DMS 273 (cell line): ENCODE measurements at regions not wholly inside any gene's neighbourhood (a gene's known extent, or its start where the extent isn't known, plus 50 kb on each side); places are given as distances from the start of the nearest gene placed in this dataset.
"Not testable (repeated sequence)": the region's sequence is repeated elsewhere in the genome, so short reads cannot be mapped to it uniquely, and the experiment has no call there.

Experiments
- DNase-seq: peaks from one replicate; lab custom pipeline; 2025; ENCODE audit not compliant: unreplicated experiment; lab: John Stamatoyannopoulos, UW

- no peak for DNase-seq
These were observed 125.3 kb upstream of the NANOGP8 start for GRCh38 chr15:35210370-35210769.

- no peak for DNase-seq
These were observed 124.7 kb upstream of the NANOGP8 start for GRCh38 chr15:35209838-35210237.

- no peak for DNase-seq
These were observed 123.3 kb upstream of the NANOGP8 start for GRCh38 chr15:35208353-35208752.

GRCh38 chr15:35206060-35206675 lies 121.1 kb upstream of the NANOGP8 start:
- DNase-seq = peak; percentile 38

GRCh38 chr15:35198197-35198596 lies 113.1 kb upstream of the NANOGP8 start:
- DNase-seq = no peak

GRCh38 chr15:35197754-35198153 lies 112.7 kb upstream of the NANOGP8 start:
- DNase-seq = no peak

- DNase-seq = no peak
These were observed 112.2 kb upstream of the NANOGP8 start for GRCh38 chr15:35197306-35197705.

GRCh38 chr15:35196273-35196672 lies 111.2 kb upstream of the NANOGP8 start:
- DNase-seq = no peak

GRCh38 chr15:35195649-35196048 lies 110.6 kb upstream of the NANOGP8 start:
- no peak for DNase-seq

GRCh38 chr15:35195031-35195430 lies 109.9 kb upstream of the NANOGP8 start:
- DNase-seq = no peak

GRCh38 chr15:35194296-35194695 lies 109.2 kb upstream of the NANOGP8 start:
- no peak for DNase-seq

- no peak for DNase-seq
These were observed 106.7 kb upstream of the NANOGP8 start for GRCh38 chr15:35191783-35192182.

- no peak for DNase-seq
These were observed 101.3 kb upstream of the NANOGP8 start for GRCh38 chr15:35186346-35186745.

- no peak for DNase-seq
These were observed 99.6 kb upstream of the NANOGP8 start for GRCh38 chr15:35184646-35185045.

GRCh38 chr15:35182841-35183479 lies 97.9 kb upstream of the NANOGP8 start:
- DNase-seq = peak; percentile 5

GRCh38 chr15:35181538-35181937 lies 96.4 kb upstream of the NANOGP8 start:
- DNase-seq = no peak

- no peak for DNase-seq
These were observed 94.6 kb upstream of the NANOGP8 start for GRCh38 chr15:35179739-35180138.

GRCh38 chr15:35178186-35178585 lies 93.1 kb upstream of the NANOGP8 start:
- not testable (repeated sequence) for DNase-seq

GRCh38 chr15:35174948-35175347 lies 89.9 kb upstream of the NANOGP8 start:
- no peak for DNase-seq

- DNase-seq = no peak
These were observed 88.5 kb upstream of the NANOGP8 start for GRCh38 chr15:35173444-35174118.

- DNase-seq = no peak
These were observed 85.1 kb upstream of the NANOGP8 start for GRCh38 chr15:35170207-35170606.

GRCh38 chr15:35168464-35168863 lies 83.4 kb upstream of the NANOGP8 start:
- no peak for DNase-seq
